GM23338 (cell line): ENCODE measurements at regions not wholly inside any gene's neighbourhood (a gene's known extent, or its start where the extent isn't known, plus 50 kb on each side); places are given as distances from the start of the nearest gene placed in this dataset.

Experiments used
- ATAC-seq: fragments of 200-7000 bp; cut with Tn5 transposase; 3 replicates; pipeline ENCODE4 v1.9.1; 2020
- DNase-seq: peaks from one replicate; pipeline ENCODE4 v3.0.0-alpha.2; 2015; ENCODE audit warnings: low spot score
- H2AFZ ChIP-seq: fragments of 200-600 bp; sonication (generic); 2 replicates; pipeline ENCODE4 v1.8.0; 2016; ENCODE audit warnings: antibody characterized with exemption, mild to moderate bottlenecking, moderate library complexity
- H3F3A ChIP-seq: fragments of 200-600 bp; sonication (generic); replicated peaks from 2 replicates; pipeline ENCODE4 v1.8.0; 2017; ENCODE audit warnings: antibody characterized with exemption, mixed run types, low read depth
- H3K27ac ChIP-seq: fragments of 200-600 bp; sonication (generic); 2 replicates; pipeline ENCODE4 v1.6.1; 2016; ENCODE audit warnings: low read depth
- H3K27me3 ChIP-seq: fragments of 200-600 bp; sonication (generic); 2 replicates; pipeline ENCODE4 v1.8.0; 2016; ENCODE audit warnings: mild to moderate bottlenecking, mixed run types, moderate library complexity; ENCODE audit not compliant: insufficient read depth
- H3K36me3 ChIP-seq: fragments of 200-600 bp; sonication (generic); 2 replicates; pipeline ENCODE4 v1.8.0; 2016; ENCODE audit warnings: mild to moderate bottlenecking; ENCODE audit not compliant: insufficient read depth
- H3K4me1 ChIP-seq: fragments of 200-600 bp; sonication (generic); 2 replicates; pipeline ENCODE4 v1.8.0; 2016; ENCODE audit warnings: mild to moderate bottlenecking, moderate library complexity; ENCODE audit not compliant: insufficient read depth
- H3K4me2 ChIP-seq: fragments of 200-600 bp; sonication (generic); 2 replicates; pipeline ENCODE4 v1.7.1; 2017; ENCODE audit warnings: mixed run types
- H3K4me3 ChIP-seq: fragments of 200-600 bp; sonication (generic); 2 replicates; pipeline ENCODE4 v1.6.1; 2016; ENCODE audit warnings: mixed run types
- H3K79me2 ChIP-seq: fragments of 200-600 bp; sonication (generic); replicated peaks from 2 replicates; pipeline ENCODE4 v1.8.0; 2017; ENCODE audit warnings: mild to moderate bottlenecking; ENCODE audit not compliant: insufficient read depth
- H3K9me2 ChIP-seq: fragments of 200-600 bp; sonication (generic); 2 replicates; pipeline ENCODE4 v1.8.0; 2017; ENCODE audit not compliant: insufficient read depth
- H4K20me1 ChIP-seq: fragments of 200-600 bp; sonication (generic); replicated peaks from 2 replicates; pipeline ENCODE4 v1.8.0; 2017; ENCODE audit warnings: mild to moderate bottlenecking; ENCODE audit not compliant: insufficient read depth
- H3K27ac Mint-ChIP-seq: 2 replicates; pipeline ENCODE4 v1.8.0; 2020; ENCODE audit warnings: inconsistent platforms, mild to moderate bottlenecking, moderate library complexity, mixed read lengths
- H3K27me3 Mint-ChIP-seq: 3 replicates; pipeline ENCODE4 v1.8.0; 2022; ENCODE audit warnings: low read depth, mild to moderate bottlenecking, moderate library complexity, mixed read lengths, inconsistent platforms; ENCODE audit not compliant: insufficient read depth, poor library complexity
- H3K36me3 Mint-ChIP-seq: 3 replicates; pipeline ENCODE4 v1.8.0; 2021; ENCODE audit warnings: low read depth, mild to moderate bottlenecking, inconsistent platforms, moderate library complexity, mixed read lengths
- H3K4me1 Mint-ChIP-seq: 3 replicates; pipeline ENCODE4 v1.8.0; 2020; ENCODE audit warnings: mild to moderate bottlenecking, inconsistent platforms, mixed read lengths
- H3K4me3 Mint-ChIP-seq: 3 replicates; pipeline ENCODE4 v1.8.0; 2021; ENCODE audit warnings: moderate library complexity, mild to moderate bottlenecking, inconsistent platforms, mixed read lengths
- H3K9me3 Mint-ChIP-seq: 3 replicates; pipeline ENCODE4 v1.8.0; 2020; ENCODE audit warnings: moderate library complexity, mild to moderate bottlenecking, inconsistent platforms, mixed read lengths
- CTCF ChIP-seq, 2 experiments: fragments of 200-600 bp in 1 of 2; sonication (generic) in 1 of 2; conservative IDR thresholded peaks; 2 replicates each; pipeline versions ENCODE4 v1.5.1 to v1.6.1; 2016 to 2017; ENCODE audit warnings: antibody characterized with exemption in 2 of 2, low read depth in 2 of 2, mild to moderate bottlenecking in 2 of 2, moderate library complexity in 1 of 2
- EZH2phosphoT487 ChIP-seq: fragments of 200-600 bp; sonication (generic); IDR thresholded peaks from one replicate; pipeline ENCODE4 v1.8.1; 2018; ENCODE audit warnings: antibody characterized with exemption; ENCODE audit not compliant: unreplicated experiment
- JUNB ChIP-seq: IDR thresholded peaks from one replicate; pipeline ENCODE4 v1.6.1; 2016; ENCODE audit warnings: antibody characterized with exemption; ENCODE audit not compliant: unreplicated experiment
- REST ChIP-seq: IDR thresholded peaks from one replicate; pipeline ENCODE4 v1.6.1; 2018; ENCODE audit warnings: antibody characterized with exemption; ENCODE audit not compliant: unreplicated experiment
- STAT1 ChIP-seq: IDR thresholded peaks from one replicate; pipeline ENCODE4 v1.6.1; 2016; ENCODE audit warnings: antibody characterized with exemption; ENCODE audit not compliant: unreplicated experiment
- ZNF114 ChIP-seq: fragments of 250-450 bp; sonication (Bioruptor Pico); IDR thresholded peaks from 2 replicates; pipeline ENCODE4 v1.5.0; 2020; ENCODE audit warnings: mild to moderate bottlenecking, moderate library complexity
- ZNF331 ChIP-seq: fragments of 250-450 bp; sonication (Bioruptor Pico); IDR thresholded peaks from 2 replicates; pipeline ENCODE4 v1.5.0; 2020; ENCODE audit warnings: low read depth, mild to moderate bottlenecking, moderate library complexity

- TF ChIP-seq ZNF114 (CRISPR knock-in tag) (no peak), CTCF (conservative IDR thresholded peaks at IDR 0.05; ENCODE audit: low read depth in 2 of 2) (no peak), ZNF331 (CRISPR knock-in tag) (no peak)
These were observed 184.4 kb upstream of the HAND2 start (continued) for GRCh38 chr4:173714456-173714855.

- Histone ChIP-seq H2AFZ (no peak overlapping the region), H3K4me3 (no peak overlapping the region), H3K4me2 (no peak overlapping the region), H3K36me3 (no peaks in the 10 kb centered on the region), H3K4me1 (no peaks in the 10 kb centered on the region), H3F3A (no peaks in the 10 kb centered on the region), H3K27me3 (no peaks in the 10 kb centered on the region), H3K27ac (no peak overlapping the region), H3K79me2 (no peaks in the 10 kb centered on the region), H3K9me2 (no peaks in the 10 kb centered on the region; the same call in 1 of the 2 replicates), H4K20me1 (no peaks in the 10 kb centered on the region)
- no peak overlapping the region for H3K27ac Mint-ChIP-seq
- H3K9me3 Mint-ChIP-seq = peaks cover 16% of the 10 kb centered on the region
- H3K4me3 Mint-ChIP-seq = no peak overlapping the region
- peaks cover 3% of the 10 kb centered on the region; the same call in 1 of the 3 replicates for H3K36me3 Mint-ChIP-seq
- TF ChIP-seq JUNB (no peak), REST (no peak), STAT1 (no peak), CTCF (conservative IDR thresholded peaks at IDR 0.05; ENCODE audit: low read depth in 2 of 2) (no peak), EZH2phosphoT487 (no peak)
- no peaks in the 10 kb centered on the region for H3K4me1 Mint-ChIP-seq
- no peak for ATAC-seq
- H3K27me3 Mint-ChIP-seq = no peaks in the 10 kb centered on the region
- DNase-seq = no peak
These were observed 183.0 kb upstream of the HAND2 start for GRCh38 chr4:173713026-173713425.
